ENCODE measurements at regions not wholly inside any gene's neighbourhood (a gene's known extent, or its start where the extent isn't known, plus 50 kb on each side); places are given as distances from the start of the nearest gene placed in this dataset.

DNA sequence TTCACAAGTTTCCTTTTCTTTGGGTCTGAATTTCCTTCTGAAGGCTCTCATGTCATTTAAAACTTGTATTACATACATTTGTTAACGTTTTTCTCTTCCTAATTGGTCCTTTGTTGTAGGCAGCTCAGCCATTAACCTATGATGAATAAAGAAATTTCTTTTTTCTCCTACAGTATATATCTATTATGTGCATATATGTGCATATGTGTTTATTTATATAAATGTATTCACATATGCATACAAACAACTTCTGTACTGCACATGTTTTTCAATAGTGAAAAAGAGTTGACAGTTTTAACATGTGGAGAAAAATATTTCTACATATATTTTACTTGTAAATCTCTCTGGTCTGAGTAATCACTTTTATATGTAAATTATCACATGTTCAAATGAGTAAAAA lies 1674.9 kb upstream of the PCDH20 start:
- Histone ChIP-seq H2BK120ac (ENCODE audit: insufficient read depth, low read length, poor library complexity) (no peak overlapping the region), H3K27me3 (ENCODE audit: insufficient read depth, low read length) (no peaks in the 10 kb centered on the region), H3K4ac (ENCODE audit: low read depth, low read length) (no peak overlapping the region), H3K4me1 (ENCODE audit: control insufficient read depth in 1 of 2, insufficient read depth in 2 of 2, low read length in 2 of 2) (no peaks in the 10 kb centered on the region), H2BK5ac (ENCODE audit: low read depth, low read length, poor library complexity) (no peak overlapping the region), H2AFZ (ENCODE audit: insufficient read depth, low read length, poor library complexity) (no peak overlapping the region), H3K27ac (ENCODE audit: low read depth, low read length) (no peak overlapping the region), H3K4me3 (ENCODE audit: low read depth, low read length) (no peak overlapping the region), H3K14ac (ENCODE audit: low read length) (no peak overlapping the region), H3K4me2 (ENCODE audit: low read length) (no peak overlapping the region), H4K91ac (ENCODE audit: low read depth, low read length) (no peak overlapping the region), H3K79me2 (ENCODE audit: control insufficient read depth, insufficient read depth, low read length, poor library complexity) (no peaks in the 10 kb centered on the region), H3K9ac (ENCODE audit: low read length) (no peak overlapping the region), H2AK5ac (ENCODE audit: low read length) (no peak overlapping the region), H3K9me3 (ENCODE audit: insufficient read depth, low read depth, low read length) (no peaks in the 10 kb centered on the region), H3K36me3 (ENCODE audit: control insufficient read depth in 1 of 2, insufficient read depth in 2 of 2, low read length in 2 of 2) (no peaks in the 10 kb centered on the region), H4K8ac (ENCODE audit: low read depth, low read length) (no peak overlapping the region), H3K18ac (ENCODE audit: low read length) (no peak overlapping the region), H4K12ac (ENCODE audit: low read depth, low read length) (no peak overlapping the region), H3K79me1 (ENCODE audit: low read length) (no peaks in the 10 kb centered on the region), H3K23ac (ENCODE audit: low read length) (no peak overlapping the region), H2BK12ac (ENCODE audit: low read length) (no peak overlapping the region)
- no peak for DNase-seq
- no CpG with 5 or more reads among the region's 1 CpG for WGBS (ENCODE audit: extremely low coverage, insufficient coverage, insufficient read length)

DNA sequence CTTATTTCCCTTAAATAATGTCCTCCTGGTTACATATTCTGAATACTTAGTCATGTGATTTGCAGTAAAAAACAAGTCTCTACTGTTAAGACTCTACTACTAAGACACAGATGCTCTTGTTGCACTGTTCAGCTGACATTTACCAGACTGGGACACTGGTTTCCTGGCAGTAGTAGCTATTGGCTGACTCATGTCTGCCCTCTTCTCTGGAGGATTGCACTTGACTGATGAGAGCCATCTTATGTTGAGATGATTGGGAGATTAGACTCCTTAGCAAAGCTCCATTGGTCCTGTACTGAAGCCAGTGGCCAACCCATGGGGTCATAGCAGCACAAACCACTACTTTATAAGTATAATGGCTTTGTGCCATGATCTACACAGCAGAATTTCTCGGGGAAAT lies 1672.6 kb upstream of the PCDH20 start:
- H3K18ac ChIP-seq (ENCODE audit: low read length) = no peak overlapping the region
- no peaks in the 10 kb centered on the region for H3K79me2 ChIP-seq (ENCODE audit: control insufficient read depth, insufficient read depth, low read length, poor library complexity)
- H3K9me3 ChIP-seq (ENCODE audit: insufficient read depth, low read depth, low read length) = no peaks in the 10 kb centered on the region
- DNase-seq = no peak
- no peak overlapping the region for H3K4ac ChIP-seq (ENCODE audit: low read depth, low read length)
- H3K4me2 ChIP-seq (ENCODE audit: low read length) = no peak overlapping the region
- H3K14ac ChIP-seq (ENCODE audit: low read length) = no peak overlapping the region
- H4K12ac ChIP-seq (ENCODE audit: low read depth, low read length) = no peak overlapping the region
- WGBS (ENCODE audit: extremely low coverage, insufficient coverage, insufficient read length) = no CpG with 5 or more reads among the region's 1 CpG
- no peak overlapping the region for H2BK5ac ChIP-seq (ENCODE audit: low read depth, low read length, poor library complexity)
- no peak overlapping the region for H2AK5ac ChIP-seq (ENCODE audit: low read length)
- H3K27ac ChIP-seq (ENCODE audit: low read depth, low read length) = no peak overlapping the region
- H2BK120ac ChIP-seq (ENCODE audit: insufficient read depth, low read length, poor library complexity) = no peak overlapping the region
- no peaks in the 10 kb centered on the region for H3K27me3 ChIP-seq (ENCODE audit: insufficient read depth, low read length)
- no peak overlapping the region for H4K91ac ChIP-seq (ENCODE audit: low read depth, low read length)
- H3K23ac ChIP-seq (ENCODE audit: low read length) = no peak overlapping the region
- H3K4me1 ChIP-seq (ENCODE audit: control insufficient read depth in 1 of 2, insufficient read depth in 2 of 2, low read length in 2 of 2) = no peaks in the 10 kb centered on the region
- no peak overlapping the region for H4K8ac ChIP-seq (ENCODE audit: low read depth, low read length)
- H2AFZ ChIP-seq (ENCODE audit: insufficient read depth, low read length, poor library complexity) = no peak overlapping the region
- no peak overlapping the region for H3K9ac ChIP-seq (ENCODE audit: low read length)
- no peaks in the 10 kb centered on the region for H3K36me3 ChIP-seq (ENCODE audit: control insufficient read depth in 1 of 2, insufficient read depth in 2 of 2, low read length in 2 of 2)
- no peak overlapping the region for H3K4me3 ChIP-seq (ENCODE audit: low read depth, low read length)
- no peak overlapping the region for H2BK12ac ChIP-seq (ENCODE audit: low read length)
- H3K79me1 ChIP-seq (ENCODE audit: low read length) = no peaks in the 10 kb centered on the region

DNA sequence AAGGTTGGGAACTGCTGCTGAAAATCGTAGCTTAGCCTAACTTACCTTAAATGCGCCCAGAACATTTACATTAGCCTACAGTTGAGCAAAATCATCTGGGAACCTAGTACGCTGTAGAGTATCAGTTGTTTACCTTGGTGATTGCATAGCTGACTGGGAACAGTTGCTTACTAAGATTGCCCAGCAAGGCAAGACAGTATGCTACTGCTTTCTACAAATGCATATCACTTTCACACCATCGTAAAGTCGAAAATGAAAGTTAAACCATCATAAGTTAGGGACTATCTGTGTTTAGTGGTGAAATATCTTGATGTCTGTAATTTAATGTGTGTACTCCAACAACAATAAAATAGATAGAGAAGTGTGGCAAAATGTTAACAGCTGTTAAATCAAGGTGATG lies 1670.6 kb upstream of the PCDH20 start:
- H3K27ac ChIP-seq (ENCODE audit: low read depth, low read length) = no peak overlapping the region
- no peak for DNase-seq
- H2BK5ac ChIP-seq (ENCODE audit: low read depth, low read length, poor library complexity) = no peak overlapping the region
- no peaks in the 10 kb centered on the region for H3K4me1 ChIP-seq (ENCODE audit: control insufficient read depth in 1 of 2, insufficient read depth in 2 of 2, low read length in 2 of 2)
- no peak overlapping the region for H4K12ac ChIP-seq (ENCODE audit: low read depth, low read length)
- no peak overlapping the region for H2BK12ac ChIP-seq (ENCODE audit: low read length)
- no peak overlapping the region for H3K14ac ChIP-seq (ENCODE audit: low read length)
- no peak overlapping the region for H3K18ac ChIP-seq (ENCODE audit: low read length)
- H2AK5ac ChIP-seq (ENCODE audit: low read length) = no peak overlapping the region
- H4K91ac ChIP-seq (ENCODE audit: low read depth, low read length) = no peak overlapping the region
- no peak overlapping the region for H3K23ac ChIP-seq (ENCODE audit: low read length)
- no peak overlapping the region for H3K4me2 ChIP-seq (ENCODE audit: low read length)
- no peak overlapping the region for H2AFZ ChIP-seq (ENCODE audit: insufficient read depth, low read length, poor library complexity)
- no peaks in the 10 kb centered on the region for H3K36me3 ChIP-seq (ENCODE audit: control insufficient read depth in 1 of 2, insufficient read depth in 2 of 2, low read length in 2 of 2)
- H2BK120ac ChIP-seq (ENCODE audit: insufficient read depth, low read length, poor library complexity) = no peak overlapping the region
- no peaks in the 10 kb centered on the region for H3K79me2 ChIP-seq (ENCODE audit: control insufficient read depth, insufficient read depth, low read length, poor library complexity)
- H3K9ac ChIP-seq (ENCODE audit: low read length) = no peak overlapping the region
- WGBS (ENCODE audit: extremely low coverage, insufficient coverage, insufficient read length) = no CpG with 5 or more reads among the region's 5 CpGs
- H4K8ac ChIP-seq (ENCODE audit: low read depth, low read length) = no peak overlapping the region
- H3K27me3 ChIP-seq (ENCODE audit: insufficient read depth, low read length) = no peaks in the 10 kb centered on the region
- H3K9me3 ChIP-seq (ENCODE audit: insufficient read depth, low read depth, low read length) = no peaks in the 10 kb centered on the region
- no peaks in the 10 kb centered on the region for H3K79me1 ChIP-seq (ENCODE audit: low read length)
- H3K4me3 ChIP-seq (ENCODE audit: low read depth, low read length) = no peak overlapping the region
- H3K4ac ChIP-seq (ENCODE audit: low read depth, low read length) = no peak overlapping the region

DNA sequence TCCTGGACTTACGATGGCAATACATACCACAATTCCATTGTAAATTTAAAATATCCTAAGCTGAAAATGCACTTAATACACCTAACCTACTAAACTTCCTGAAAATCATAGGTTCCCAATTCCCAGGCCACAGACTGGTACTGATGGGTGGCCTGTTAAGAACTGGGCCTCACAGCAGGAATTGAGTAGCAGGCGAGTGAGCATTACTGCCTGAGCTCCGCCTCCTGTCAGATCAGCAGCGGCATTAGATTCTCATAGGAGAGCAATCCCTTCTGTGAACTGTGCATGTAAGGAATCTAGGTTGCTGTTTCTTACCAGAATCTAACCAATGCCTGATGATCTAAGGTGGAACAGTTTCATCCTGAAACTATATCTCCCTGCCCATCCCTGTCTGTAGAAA lies 1670.2 kb upstream of the PCDH20 start:
- H2BK12ac ChIP-seq (ENCODE audit: low read length) = no peak overlapping the region
- no peak overlapping the region for H4K91ac ChIP-seq (ENCODE audit: low read depth, low read length)
- no peak overlapping the region for H3K18ac ChIP-seq (ENCODE audit: low read length)
- DNase-seq = no peak
- no peaks in the 10 kb centered on the region for H3K36me3 ChIP-seq (ENCODE audit: control insufficient read depth in 1 of 2, insufficient read depth in 2 of 2, low read length in 2 of 2)
- no peak overlapping the region for H2AFZ ChIP-seq (ENCODE audit: insufficient read depth, low read length, poor library complexity)
- H3K9me3 ChIP-seq (ENCODE audit: insufficient read depth, low read depth, low read length) = no peaks in the 10 kb centered on the region
- no peaks in the 10 kb centered on the region for H3K79me1 ChIP-seq (ENCODE audit: low read length)
- H3K4me3 ChIP-seq (ENCODE audit: low read depth, low read length) = no peak overlapping the region
- WGBS (ENCODE audit: extremely low coverage, insufficient coverage, insufficient read length) = no CpG with 5 or more reads among the region's 4 CpGs
- H3K27me3 ChIP-seq (ENCODE audit: insufficient read depth, low read length) = no peaks in the 10 kb centered on the region
- no peak overlapping the region for H3K4me2 ChIP-seq (ENCODE audit: low read length)
- H4K8ac ChIP-seq (ENCODE audit: low read depth, low read length) = no peak overlapping the region
- no peak overlapping the region for H4K12ac ChIP-seq (ENCODE audit: low read depth, low read length)
- H3K79me2 ChIP-seq (ENCODE audit: control insufficient read depth, insufficient read depth, low read length, poor library complexity) = no peaks in the 10 kb centered on the region
- H2AK5ac ChIP-seq (ENCODE audit: low read length) = no peak overlapping the region
- no peak overlapping the region for H3K27ac ChIP-seq (ENCODE audit: low read depth, low read length)
- no peak overlapping the region for H3K23ac ChIP-seq (ENCODE audit: low read length)
- H2BK120ac ChIP-seq (ENCODE audit: insufficient read depth, low read length, poor library complexity) = no peak overlapping the region
- H2BK5ac ChIP-seq (ENCODE audit: low read depth, low read length, poor library complexity) = no peak overlapping the region
- H3K9ac ChIP-seq (ENCODE audit: low read length) = no peak overlapping the region
- H3K4ac ChIP-seq (ENCODE audit: low read depth, low read length) = no peak overlapping the region
- no peak overlapping the region for H3K14ac ChIP-seq (ENCODE audit: low read length)
- no peaks in the 10 kb centered on the region for H3K4me1 ChIP-seq (ENCODE audit: control insufficient read depth in 1 of 2, insufficient read depth in 2 of 2, low read length in 2 of 2)
